Natural killer cell (primary cell): ENCODE measurements at regions not wholly inside any gene's neighbourhood (a gene's known extent, or its start where the extent isn't known, plus 50 kb on each side); places are given as distances from the start of the nearest gene placed in this dataset.

Experiments used
- ATAC-seq, 3 donors: fragments of 150-1000 bp in 2 of 3; fragments of 200-7000 bp in 1 of 3; cut with Tn5 transposase; 1 replicate in 1 of 3; 2 replicates in 2 of 3; pipeline ENCODE4 v1.10.0; 2021; ENCODE audit warnings: mild to moderate bottlenecking in 2 of 3, moderate library complexity in 2 of 3
- DNase-seq, 2 donors: peaks; one replicate each; pipeline versions ENCODE4 v3.0.0 to v3.0.0-alpha.2; 2013 to 2021; ENCODE audit warnings: mixed read lengths in 1 of 2
- H3K27ac ChIP-seq: one replicate; pipeline ENCODE4 v1.5.1; 2013; ENCODE audit warnings: mild to moderate bottlenecking, low read length
- H3K27me3 ChIP-seq: one replicate; pipeline ENCODE4 v1.6.1; 2013; ENCODE audit warnings: low read length; ENCODE audit not compliant: control insufficient read depth, insufficient read depth
- H3K36me3 ChIP-seq: one replicate; pipeline ENCODE4 v1.6.1; 2013; ENCODE audit warnings: low read length; ENCODE audit not compliant: control insufficient read depth, insufficient read depth
- H3K4me1 ChIP-seq: one replicate; pipeline ENCODE4 v1.6.1; 2013; ENCODE audit warnings: low read length; ENCODE audit not compliant: control insufficient read depth, insufficient read depth
- H3K4me3 ChIP-seq: one replicate; pipeline ENCODE4 v1.5.1; 2013; ENCODE audit warnings: low read length
- H3K9me3 ChIP-seq: one replicate; pipeline ENCODE4 v1.6.1; 2013; ENCODE audit warnings: low read length; ENCODE audit not compliant: control insufficient read depth, insufficient read depth
- H3K27ac Mint-ChIP-seq, 2 donors: one replicate each; pipeline ENCODE4 v1.8.0; 2022; ENCODE audit warnings: mild to moderate bottlenecking in 2 of 2, mixed read lengths in 2 of 2, moderate library complexity in 1 of 2
- H3K27me3 Mint-ChIP-seq, 2 donors: one replicate each; pipeline ENCODE4 v1.8.0; 2022; ENCODE audit warnings: low read depth in 2 of 2, mixed read lengths in 2 of 2
- H3K36me3 Mint-ChIP-seq: one replicate; pipeline ENCODE4 v1.8.0; 2022; ENCODE audit warnings: mixed read lengths
- H3K4me1 Mint-ChIP-seq, 2 donors: one replicate each; pipeline ENCODE4 v1.8.0; 2022; ENCODE audit warnings: mixed read lengths in 2 of 2
- H3K4me3 Mint-ChIP-seq: one replicate; pipeline ENCODE4 v1.8.0; 2022; ENCODE audit warnings: mild to moderate bottlenecking, moderate library complexity, mixed read lengths
- H3K9me3 Mint-ChIP-seq, 2 donors: one replicate each; pipeline ENCODE4 v1.8.0; 2022; ENCODE audit warnings: mixed read lengths in 2 of 2
- WGBS: methylation state at CpG from one replicate; pipeline ENCODE4 v1.1.7; 2013; ENCODE audit warnings: missing lambda C conversion rate; ENCODE audit not compliant: insufficient coverage; 5-methylcytosine and 5-hydroxymethylcytosine counted together
- intact Hi-C: fragments of 100-400 bp; cut with micrococcal nuclease; formaldehyde crosslinking; loops from one replicate; pipeline ENCODE4 v1.14.2; 2022
- TF ChIP-seq, protein P1 (sequence below): fragments of 200-600 bp; IDR thresholded peaks from one replicate; pipeline ENCODE4 v1.8.0; 2022; ENCODE audit warnings: antibody characterized with exemption

- ATAC-seq (no peak), DNase-seq (peak in 1 of 2 donors; percentile 25)
- 58% methylated on average over 6 of the region's 8 CpGs for WGBS
- intact Hi-C loops, result no loop called here
- Histone ChIP-seq H3K27ac (no peak overlapping the region), H3K4me1 (peaks cover 4% of the 10 kb centered on the region), H3K36me3 (no peaks in the 10 kb centered on the region), H3K27me3 (no peaks in the 10 kb centered on the region), H3K9me3 (no peaks in the 10 kb centered on the region), H3K4me3 (peak overlapping the region; percentile 9)
- Mint-ChIP-seq H3K9me3 (no peaks in the 10 kb centered on the region), H3K27ac (peak overlapping the region in 1 of 2 donors; percentile 7), H3K4me3 (peak overlapping the region; percentile 90), H3K27me3 (no peaks in the 10 kb centered on the region), H3K36me3 (peaks cover 8% of the 10 kb centered on the region), H3K4me1 (peaks cover 42 to 51% of the 10 kb centered on the region in 2 donors)
- TF ChIP-seq, protein P1, sequence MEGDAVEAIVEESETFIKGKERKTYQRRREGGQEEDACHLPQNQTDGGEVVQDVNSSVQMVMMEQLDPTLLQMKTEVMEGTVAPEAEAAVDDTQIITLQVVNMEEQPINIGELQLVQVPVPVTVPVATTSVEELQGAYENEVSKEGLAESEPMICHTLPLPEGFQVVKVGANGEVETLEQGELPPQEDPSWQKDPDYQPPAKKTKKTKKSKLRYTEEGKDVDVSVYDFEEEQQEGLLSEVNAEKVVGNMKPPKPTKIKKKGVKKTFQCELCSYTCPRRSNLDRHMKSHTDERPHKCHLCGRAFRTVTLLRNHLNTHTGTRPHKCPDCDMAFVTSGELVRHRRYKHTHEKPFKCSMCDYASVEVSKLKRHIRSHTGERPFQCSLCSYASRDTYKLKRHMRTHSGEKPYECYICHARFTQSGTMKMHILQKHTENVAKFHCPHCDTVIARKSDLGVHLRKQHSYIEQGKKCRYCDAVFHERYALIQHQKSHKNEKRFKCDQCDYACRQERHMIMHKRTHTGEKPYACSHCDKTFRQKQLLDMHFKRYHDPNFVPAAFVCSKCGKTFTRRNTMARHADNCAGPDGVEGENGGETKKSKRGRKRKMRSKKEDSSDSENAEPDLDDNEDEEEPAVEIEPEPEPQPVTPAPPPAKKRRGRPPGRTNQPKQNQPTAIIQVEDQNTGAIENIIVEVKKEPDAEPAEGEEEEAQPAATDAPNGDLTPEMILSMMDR, result no peak
These were observed 330.9 kb downstream of the CHRM3 start for GRCh38 chr1:239717097-239717917.

DNA sequence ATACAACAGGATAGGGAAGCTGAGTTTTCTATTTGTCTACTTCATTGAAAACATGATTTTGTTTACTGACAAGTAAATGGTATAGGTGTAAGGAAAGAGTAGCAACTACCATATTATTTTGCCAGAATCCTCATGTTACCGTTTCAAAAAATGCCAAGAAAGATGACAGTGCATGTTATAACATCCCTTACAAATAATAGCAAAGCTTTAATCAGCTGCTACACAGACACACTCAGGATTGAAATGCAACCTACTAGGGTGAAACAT is 331.5 kb downstream of the CHRM3 start:
- Histone ChIP-seq H3K36me3 (no peaks in the 10 kb centered on the region), H3K27ac (peak overlapping the region; percentile 96), H3K4me3 (no peak overlapping the region), H3K27me3 (no peaks in the 10 kb centered on the region), H3K4me1 (peaks cover 4% of the 10 kb centered on the region), H3K9me3 (no peaks in the 10 kb centered on the region)
- TF ChIP-seq, protein P1, result no peak
- Mint-ChIP-seq H3K4me1 (peaks cover 42 to 53% of the 10 kb centered on the region in 2 donors), H3K27me3 (no peaks in the 10 kb centered on the region), H3K36me3 (peaks cover 8% of the 10 kb centered on the region), H3K4me3 (peak overlapping the region; percentile 90), H3K9me3 (no peaks in the 10 kb centered on the region), H3K27ac (peak overlapping the region in 1 of 2 donors; percentile 7)
- intact Hi-C loops, result no loop called here
- ATAC-seq (no peak), DNase-seq (no peak)
- 50% methylated on average over 1 of the region's 1 CpG for WGBS

- WGBS, result no CpG with 5 or more reads among the region's 1 CpG
- peak overlapping the region; percentile 92 to 94 for H3K27ac Mint-ChIP-seq
- Histone ChIP-seq H3K36me3 (no peaks in the 10 kb centered on the region), H3K4me3 (peak overlapping the region; percentile 69), H3K27me3 (no peaks in the 10 kb centered on the region), H3K9me3 (no peaks in the 10 kb centered on the region), H3K4me1 (peaks cover 4% of the 10 kb centered on the region), H3K27ac (peak overlapping the region; percentile 96)
- intact Hi-C loops, result no loop called here
- TF ChIP-seq, protein P1, result no peak
- peak overlapping the region; percentile 90 for H3K4me3 Mint-ChIP-seq
- DNase-seq, result peak in 1 of 2 donors; percentile 18
- H3K36me3 Mint-ChIP-seq, result peaks cover 8% of the 10 kb centered on the region
- no peaks in the 10 kb centered on the region for H3K9me3 Mint-ChIP-seq
- H3K4me1 Mint-ChIP-seq, result peaks cover 42 to 53% of the 10 kb centered on the region in 2 donors
- no peak for ATAC-seq
- no peaks in the 10 kb centered on the region for H3K27me3 Mint-ChIP-seq
These were observed 332.2 kb downstream of the CHRM3 start for GRCh38 chr1:239718571-239718970.
